WI38 (cell line): ENCODE measurements at regions not wholly inside any gene's neighbourhood (a gene's known extent, or its start where the extent isn't known, plus 50 kb on each side); places are given as distances from the start of the nearest gene placed in this dataset.

Experiments
- H3K4me3 ChIP-seq: 2 replicates; pipeline ENCODE4 v1.5.1; 2011; ENCODE audit warnings: low read depth, mild to moderate bottlenecking, control low read depth, low read length
- CTCF ChIP-seq: IDR thresholded peaks from 2 replicates; pipeline ENCODE4 v1.5.1; 2012; ENCODE audit warnings: low read depth, mild to moderate bottlenecking, control low read depth, low read length

GRCh38 chr4:170591076-170591475, 501.3 kb upstream of the AADAT start:
- no peak overlapping the region for H3K4me3 ChIP-seq
- TF ChIP-seq CTCF: no peak

- no peak for TF ChIP-seq CTCF
- H3K4me3 ChIP-seq: no peak overlapping the region
These were observed 499.9 kb upstream of the AADAT start for GRCh38 chr4:170589597-170590191.

- TF ChIP-seq CTCF: no peak
- H3K4me3 ChIP-seq: no peak overlapping the region
These were observed 492.2 kb upstream of the AADAT start for GRCh38 chr4:170581969-170582368.

GRCh38 chr4:170581322-170581721, 491.6 kb upstream of the AADAT start:
- no peak overlapping the region for H3K4me3 ChIP-seq
- no peak for TF ChIP-seq CTCF

- no peak overlapping the region for H3K4me3 ChIP-seq
- TF ChIP-seq CTCF: no peak
These were observed 490.9 kb upstream of the AADAT start for GRCh38 chr4:170580651-170581050.

GRCh38 chr4:170538821-170539473, 449.2 kb upstream of the AADAT start:
- no peak overlapping the region for H3K4me3 ChIP-seq
- TF ChIP-seq CTCF: no peak
